COLO668 (cell line): ENCODE measurements at regions not wholly inside any gene's neighbourhood (a gene's known extent, or its start where the extent isn't known, plus 50 kb on each side); places are given as distances from the start of the nearest gene placed in this dataset.

ENCODE experiments used
- DNase-seq: peaks from one replicate; lab custom pipeline; 2025; ENCODE audit not compliant: unreplicated experiment; lab: John Stamatoyannopoulos, UW

DNA sequence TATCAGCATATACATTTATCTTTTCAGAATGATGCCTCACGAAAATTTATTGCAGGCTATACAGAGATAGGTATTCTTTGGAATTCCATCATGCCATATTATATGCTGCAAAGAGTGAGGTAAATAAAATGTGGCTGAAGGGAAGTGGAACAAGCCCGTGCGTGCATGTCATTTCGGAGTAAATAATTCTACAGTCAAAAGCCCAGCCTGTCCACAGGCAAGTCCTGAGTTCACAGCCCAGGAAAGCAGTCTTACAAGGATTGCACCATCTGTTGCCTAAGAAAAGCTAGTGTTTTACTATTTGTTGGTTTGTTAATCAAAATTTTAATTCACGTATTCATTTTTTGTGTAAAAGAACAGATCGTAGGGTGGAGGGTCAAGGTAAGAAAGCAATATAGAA lies 292.4 kb upstream of the AKR1E2 start:
- no peak for DNase-seq

DNA sequence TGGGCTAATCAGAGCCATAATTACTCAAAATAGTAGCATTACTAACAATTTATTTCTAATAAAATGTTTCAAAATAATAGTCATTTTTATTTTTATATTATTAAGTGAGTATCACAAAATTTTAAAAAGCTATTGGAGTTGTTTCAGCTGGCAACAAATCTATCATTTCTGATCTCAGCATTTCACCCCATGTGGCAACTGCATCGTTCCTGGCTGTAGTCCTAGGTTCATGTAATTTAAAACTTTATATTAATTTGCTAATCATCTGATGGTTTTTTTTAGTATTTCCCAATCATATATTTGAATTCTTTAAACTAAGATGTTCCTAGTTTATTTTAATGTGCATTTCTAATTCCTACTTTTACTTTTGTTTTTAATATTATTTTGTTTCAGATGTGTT lies 293.0 kb upstream of the AKR1E2 start:
- DNase-seq = no peak

DNA sequence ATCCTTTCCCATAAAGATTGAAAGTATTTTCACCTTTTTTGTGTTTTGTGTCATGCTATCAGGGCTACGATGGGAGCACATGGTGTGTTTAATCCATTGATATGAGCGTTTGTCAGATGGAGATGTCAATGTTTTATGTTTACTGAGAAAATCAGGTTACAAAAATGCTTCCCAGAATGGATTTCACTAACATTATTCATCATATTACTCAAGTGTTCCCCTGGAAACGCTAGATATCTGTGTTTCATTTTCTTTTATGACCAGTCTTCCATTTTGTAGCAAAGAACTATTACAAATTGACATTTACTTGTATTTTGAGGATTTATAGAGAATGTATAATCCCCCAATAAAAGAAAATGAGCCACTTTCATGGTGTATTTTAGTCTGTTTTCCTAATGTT lies 293.5 kb upstream of the AKR1E2 start:
- DNase-seq = no peak

DNA sequence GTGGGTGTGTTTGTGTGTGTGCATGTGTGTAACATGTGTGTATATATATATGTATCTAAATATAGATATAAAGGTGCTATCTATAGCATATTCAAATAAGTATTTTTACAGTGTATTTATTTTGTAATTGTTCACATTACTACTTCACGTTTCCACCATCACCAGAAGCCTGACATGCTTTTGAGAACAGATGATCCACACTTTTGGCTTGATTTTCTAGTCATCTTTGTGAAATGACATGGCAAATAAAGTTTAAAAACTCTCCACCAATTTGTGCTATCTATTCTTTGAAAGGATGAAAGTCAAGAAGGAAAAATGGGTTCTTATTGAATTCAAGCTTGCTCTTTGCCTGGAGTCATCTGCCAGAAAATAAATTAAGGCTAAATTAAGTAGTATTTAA lies 294.0 kb upstream of the AKR1E2 start:
- DNase-seq = no peak

DNA sequence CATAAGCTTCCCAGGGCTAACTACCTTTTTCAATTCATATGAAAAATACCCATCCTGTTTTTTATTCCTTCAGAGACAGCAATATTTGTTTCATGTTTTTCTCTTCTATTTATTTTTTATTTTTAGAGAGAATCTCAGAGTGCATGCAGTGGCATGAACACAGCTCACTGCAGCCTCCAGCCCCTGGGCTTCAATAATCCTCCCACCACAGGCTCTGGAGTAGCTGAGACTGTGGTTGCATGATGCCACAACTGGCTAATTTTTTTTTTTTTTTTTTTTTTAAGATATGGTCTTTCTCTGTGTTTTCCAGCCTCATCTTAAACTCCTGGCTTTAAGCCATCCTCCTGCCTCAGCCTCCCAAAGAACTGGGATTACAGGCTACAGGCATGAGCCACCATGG lies 296.7 kb upstream of the AKR1E2 start:
- DNase-seq = no peak

GRCh38 chr10:4527281-4527970 lies 298.6 kb upstream of the AKR1E2 start:
- DNase-seq = no peak

DNA sequence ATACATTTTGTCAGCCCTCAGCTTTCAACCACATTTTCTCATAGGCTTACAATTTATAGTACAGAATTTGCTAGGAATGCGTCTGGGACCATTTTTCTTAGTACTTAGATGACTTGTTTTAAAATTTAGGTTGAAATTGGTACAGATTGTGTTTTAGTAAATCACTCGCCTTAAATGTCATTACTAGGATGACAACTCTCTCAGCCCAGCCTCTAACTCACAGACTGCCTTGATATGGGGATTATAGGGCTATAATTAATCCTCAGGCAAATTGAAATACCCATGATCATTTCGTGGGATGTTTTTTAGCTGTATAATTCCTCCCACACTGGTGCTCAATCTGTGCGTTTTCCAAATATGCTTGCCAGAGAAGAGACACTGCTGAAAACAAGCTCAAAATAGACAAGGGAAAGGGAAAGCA lies 299.7 kb upstream of the AKR1E2 start:
- no peak for DNase-seq

DNA sequence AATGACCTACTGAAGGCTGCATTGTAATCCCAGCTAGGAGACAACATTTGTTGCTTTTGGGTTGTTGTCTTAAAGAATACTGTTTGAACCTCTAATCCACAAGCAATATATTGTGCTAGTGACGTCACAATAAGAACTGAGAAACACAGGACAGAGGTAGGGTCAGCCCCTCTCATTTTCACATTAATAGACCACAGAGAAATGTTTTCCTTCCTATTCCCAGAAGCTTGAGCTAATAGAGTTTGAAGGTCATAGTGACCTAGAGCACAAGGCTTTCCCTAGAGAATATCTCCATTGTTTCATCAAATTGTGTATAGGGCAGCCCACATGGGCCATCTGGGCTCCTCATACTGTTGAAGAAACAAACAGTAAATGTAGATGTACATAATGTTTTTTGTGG lies 300.9 kb upstream of the AKR1E2 start:
- no peak for DNase-seq

- DNase-seq = no peak
Observed at GRCh38 chr10:4522296-4523000, 303.6 kb upstream of the AKR1E2 start.

DNA sequence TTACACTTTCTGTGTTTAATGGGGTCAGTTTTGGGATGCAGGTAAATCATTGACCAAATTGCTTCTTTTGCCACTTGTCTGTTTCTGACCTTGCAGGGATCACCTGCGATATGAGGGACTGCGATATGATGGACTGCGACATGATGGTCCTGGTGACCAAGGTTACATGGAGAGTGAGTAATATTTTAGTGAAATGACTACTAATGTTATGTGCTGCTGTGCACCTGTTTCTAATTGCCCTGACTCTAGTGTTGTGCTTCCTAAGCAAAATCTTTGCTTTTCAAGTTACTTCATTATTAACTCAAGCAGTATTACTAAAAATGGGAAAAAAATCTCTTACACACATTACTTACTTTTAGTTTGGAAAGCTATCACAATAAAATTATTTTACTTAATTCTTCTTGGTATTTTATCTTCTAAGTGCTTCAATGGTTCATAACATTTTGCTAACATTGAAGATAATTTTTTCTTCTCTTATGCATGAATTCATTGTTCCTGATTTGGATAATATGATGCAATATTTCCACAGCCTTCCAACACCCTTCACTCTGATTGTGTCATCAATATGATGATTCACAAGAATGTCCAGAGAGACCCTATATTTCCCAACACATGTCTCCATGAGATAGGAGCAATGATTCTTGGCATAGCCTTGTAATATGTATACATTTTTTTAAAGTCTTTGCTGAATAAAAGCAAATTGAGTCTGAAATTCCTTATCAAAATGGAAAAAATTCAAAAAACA lies 306.2 kb upstream of the AKR1E2 start:
- DNase-seq = no peak

- no peak for DNase-seq
Observed at GRCh38 chr10:4517746-4518145, 308.3 kb upstream of the AKR1E2 start.

DNA sequence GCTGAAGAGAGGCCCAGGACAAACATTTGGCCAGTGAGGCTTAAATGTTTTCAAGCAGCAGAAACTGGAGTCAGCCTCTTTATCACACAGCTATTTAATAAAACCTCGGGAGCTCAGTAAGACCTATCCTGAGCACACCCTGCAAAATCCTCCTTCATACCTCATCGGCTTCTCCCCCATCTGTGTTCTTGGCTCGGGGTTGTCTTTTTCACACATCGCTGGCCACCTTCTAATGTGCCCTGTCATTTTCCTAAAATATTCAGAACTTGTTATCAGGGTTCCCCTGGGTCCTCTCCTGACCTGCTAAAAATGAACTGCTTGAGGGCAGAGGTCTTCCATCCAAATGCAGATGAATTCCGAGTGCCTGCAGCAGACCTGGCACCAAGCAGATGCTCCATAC lies 310.3 kb upstream of the AKR1E2 start:
- DNase-seq = no peak

DNA sequence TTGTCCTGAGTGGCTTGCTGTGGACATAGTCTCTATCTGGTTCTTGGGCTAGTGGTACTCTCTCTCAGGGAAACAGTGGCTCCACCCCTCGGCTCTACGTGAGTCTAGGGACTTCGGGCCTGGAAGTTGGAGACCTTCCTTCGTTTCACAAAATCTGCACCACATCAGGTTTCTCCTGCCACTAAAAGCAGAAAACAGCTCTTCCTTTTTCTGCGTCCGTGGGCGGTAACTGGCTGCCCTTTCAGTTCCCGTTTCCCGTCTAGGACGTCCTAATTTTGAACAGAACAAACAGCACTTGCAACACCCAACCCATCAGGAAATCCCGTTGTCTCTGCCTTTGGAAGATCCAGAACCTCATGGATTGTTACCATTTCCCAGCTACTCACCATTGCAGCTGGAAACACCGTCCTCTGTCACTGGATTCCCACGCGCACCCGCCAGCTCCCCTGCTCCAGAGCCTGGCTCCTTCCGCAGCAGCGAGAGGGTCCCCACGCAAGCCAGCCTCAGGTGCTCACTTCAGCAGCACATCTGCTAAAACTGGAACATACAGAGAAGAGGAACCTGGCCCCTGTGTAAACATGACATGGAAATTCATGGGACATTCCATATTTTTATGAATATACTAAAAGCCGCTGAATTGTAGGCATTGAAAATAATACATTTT lies 311.4 kb upstream of the AKR1E2 start:
- DNase-seq = no peak

- peak; percentile 17 for DNase-seq
Observed at GRCh38 chr10:4512671-4513240, 313.3 kb upstream of the AKR1E2 start.

DNA sequence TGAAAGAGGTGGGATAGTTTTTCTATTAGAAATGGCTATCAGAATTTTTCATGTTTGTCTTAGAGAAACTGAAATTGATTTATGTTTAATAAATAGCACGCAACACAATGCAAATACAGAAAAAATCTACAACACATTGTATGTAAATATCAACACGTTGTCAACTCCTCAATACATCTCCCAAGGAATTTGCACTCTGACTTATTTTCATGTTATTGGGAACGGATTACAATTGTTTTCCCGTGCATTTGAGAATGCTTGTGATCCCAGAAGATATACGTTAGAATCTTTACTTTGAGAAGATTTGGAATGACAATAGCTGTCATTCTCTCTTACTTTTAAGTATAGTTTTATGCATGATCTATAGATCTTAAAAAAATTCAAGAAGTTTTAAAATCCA lies 313.8 kb upstream of the AKR1E2 start:
- no peak for DNase-seq

- DNase-seq = no peak
Observed at GRCh38 chr10:4511509-4511908, 314.5 kb upstream of the AKR1E2 start.

DNA sequence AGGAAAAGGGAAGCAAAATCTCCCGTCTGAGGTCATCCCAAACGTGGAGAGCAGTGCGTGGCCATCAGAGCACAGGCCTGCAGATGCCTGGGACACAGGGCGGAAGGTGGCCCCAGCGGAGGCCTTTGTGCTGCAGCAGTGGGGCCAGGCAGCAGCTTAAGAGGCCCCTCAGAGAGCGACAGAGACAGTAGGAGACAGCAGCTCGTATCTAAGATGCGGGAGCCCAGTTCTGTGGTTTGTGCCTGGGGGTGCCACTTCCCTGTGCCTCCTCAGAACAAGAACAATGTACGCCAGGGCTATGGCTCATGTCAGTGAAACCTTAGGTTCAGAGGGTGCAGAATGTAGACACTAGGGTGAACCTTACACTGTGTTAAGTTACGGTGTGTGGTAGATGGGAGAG lies 316.6 kb upstream of the AKR1E2 start:
- no peak for DNase-seq

DNA sequence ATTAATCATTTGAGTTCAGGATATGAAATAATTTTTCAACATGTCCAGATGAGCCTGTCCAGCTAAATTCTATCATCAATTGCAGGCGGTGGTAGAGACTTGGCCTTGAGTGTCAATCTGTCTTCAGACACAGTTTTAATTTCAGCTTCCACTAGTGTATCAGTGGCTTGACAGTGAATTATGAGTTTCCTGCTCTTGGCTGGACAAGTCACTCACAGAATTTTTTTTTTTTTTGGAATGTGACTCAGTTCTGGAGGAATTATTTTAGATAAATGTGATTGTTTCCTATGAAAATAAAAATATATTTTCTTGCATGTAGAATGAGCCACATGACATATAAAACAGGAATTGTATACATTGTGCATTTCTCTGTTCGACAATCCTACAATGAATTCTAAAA lies 319.9 kb upstream of the AKR1E2 start:
- no peak for DNase-seq

- DNase-seq = no peak
Observed at GRCh38 chr10:4504550-4504949, 321.5 kb upstream of the AKR1E2 start.

DNA sequence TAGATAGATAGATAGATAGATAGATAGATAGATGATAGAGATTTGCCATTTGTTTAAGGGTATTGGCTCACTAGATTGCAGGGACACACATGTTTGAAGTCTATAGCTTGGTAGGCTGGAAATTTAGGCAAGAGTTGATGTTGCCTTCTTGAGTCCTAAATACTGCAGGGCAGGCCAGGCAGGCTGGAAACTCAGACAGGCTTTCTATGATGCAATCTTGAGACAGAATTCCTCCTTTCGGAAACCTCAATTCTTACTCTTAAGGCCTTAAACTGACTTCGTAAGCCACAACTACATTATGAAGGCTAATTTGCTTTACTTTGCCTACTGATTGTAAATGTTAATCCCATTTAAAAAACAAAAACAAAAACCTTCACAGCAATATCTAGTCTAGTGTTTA lies 322.9 kb upstream of the AKR1E2 start:
- no peak for DNase-seq

DNA sequence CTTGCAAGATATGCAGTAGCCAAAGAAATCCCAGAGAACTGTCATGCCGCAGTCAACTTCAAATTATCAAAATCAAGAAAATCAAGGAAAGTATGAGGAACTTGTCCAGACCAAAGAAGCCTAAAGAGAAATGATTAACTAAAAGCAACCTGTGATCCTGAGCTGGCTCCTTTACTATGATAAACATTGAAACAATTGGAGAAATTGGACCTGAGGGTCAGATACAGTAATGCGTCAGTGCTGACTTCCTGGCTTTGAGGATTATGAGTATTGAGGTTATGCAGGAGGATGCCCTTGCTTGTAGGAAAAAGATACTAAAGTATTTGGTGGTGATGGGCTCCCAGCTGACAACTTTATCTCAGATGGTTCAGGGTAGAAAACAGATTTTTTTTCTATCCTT lies 324.7 kb upstream of the AKR1E2 start:
- DNase-seq = no peak
